SJSA1 (cell line): ENCODE measurements at regions not wholly inside any gene's neighbourhood (a gene's known extent, or its start where the extent isn't known, plus 50 kb on each side); places are given as distances from the start of the nearest gene placed in this dataset.
"Not testable (repeated sequence)": the region's sequence is repeated elsewhere in the genome, so short reads cannot be mapped to it uniquely, and the experiment has no call there.

Source experiments
- DNase-seq, 2 experiments: peaks; one replicate each; pipeline ENCODE4 v3.0.0-alpha.2; 2015 to 2020; ENCODE audit warnings: low spot score in 2 of 2, low read depth in 1 of 2
- H3K27ac ChIP-seq: fragments of 250-450 bp; sonication (Bioruptor Pico); 2 replicates; pipeline ENCODE4 v1.5.1; 2020; ENCODE audit warnings: mild to moderate bottlenecking, moderate library complexity
- H3K27me3 ChIP-seq: fragments of 250-450 bp; sonication (Bioruptor Pico); replicated peaks from 2 replicates; pipeline ENCODE4 v1.5.1; 2020; ENCODE audit warnings: mild to moderate bottlenecking, moderate library complexity
- H3K36me3 ChIP-seq: fragments of 250-450 bp; sonication (Bioruptor Pico); 2 replicates; pipeline ENCODE4 v1.5.1; 2020; ENCODE audit warnings: mild to moderate bottlenecking
- H3K4me1 ChIP-seq: fragments of 250-450 bp; sonication (Bioruptor Pico); replicated peaks from 2 replicates; pipeline ENCODE4 v1.6.1; 2021; ENCODE audit warnings: mild to moderate bottlenecking
- H3K4me3 ChIP-seq: fragments of 250-450 bp; sonication (Bioruptor Pico); 2 replicates; pipeline ENCODE4 v1.5.1; 2020; ENCODE audit warnings: mild to moderate bottlenecking
- H3K9me3 ChIP-seq: fragments of 250-450 bp; sonication (Bioruptor Pico); replicated peaks from 2 replicates; pipeline ENCODE4 v1.5.1; 2020; ENCODE audit warnings: mild to moderate bottlenecking

DNA sequence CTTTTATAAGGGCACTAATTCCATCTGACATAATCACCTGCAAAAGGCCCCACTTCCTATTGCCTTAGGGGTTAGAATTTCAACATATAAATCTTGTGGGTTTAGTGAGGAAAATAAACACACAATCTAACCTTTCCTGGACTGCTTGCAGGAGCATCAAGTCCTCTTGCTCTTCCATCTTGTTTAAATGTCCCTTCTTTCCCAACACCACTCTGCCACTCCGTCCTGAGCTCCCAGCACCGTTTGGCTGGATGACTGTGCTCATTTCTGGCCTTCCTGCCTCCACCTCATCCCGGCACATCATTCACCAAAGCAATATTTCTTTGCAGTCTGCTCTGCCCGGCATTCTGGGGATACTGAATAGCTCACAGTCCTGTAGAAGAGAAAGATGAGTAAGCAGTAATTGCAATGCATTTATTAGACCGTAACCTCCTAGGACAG is 247.8 kb downstream of the BCL2 start:
- Histone ChIP-seq H3K9me3 (no peaks in the 10 kb centered on the region), H3K36me3 (no peaks in the 10 kb centered on the region), H3K4me1 (peaks cover 9% of the 10 kb centered on the region; the same call in 1 of the 2 replicates), H3K27ac (no peak overlapping the region), H3K27me3 (no peaks in the 10 kb centered on the region), H3K4me3 (no peak overlapping the region)
- DNase-seq, result no peak

DNA sequence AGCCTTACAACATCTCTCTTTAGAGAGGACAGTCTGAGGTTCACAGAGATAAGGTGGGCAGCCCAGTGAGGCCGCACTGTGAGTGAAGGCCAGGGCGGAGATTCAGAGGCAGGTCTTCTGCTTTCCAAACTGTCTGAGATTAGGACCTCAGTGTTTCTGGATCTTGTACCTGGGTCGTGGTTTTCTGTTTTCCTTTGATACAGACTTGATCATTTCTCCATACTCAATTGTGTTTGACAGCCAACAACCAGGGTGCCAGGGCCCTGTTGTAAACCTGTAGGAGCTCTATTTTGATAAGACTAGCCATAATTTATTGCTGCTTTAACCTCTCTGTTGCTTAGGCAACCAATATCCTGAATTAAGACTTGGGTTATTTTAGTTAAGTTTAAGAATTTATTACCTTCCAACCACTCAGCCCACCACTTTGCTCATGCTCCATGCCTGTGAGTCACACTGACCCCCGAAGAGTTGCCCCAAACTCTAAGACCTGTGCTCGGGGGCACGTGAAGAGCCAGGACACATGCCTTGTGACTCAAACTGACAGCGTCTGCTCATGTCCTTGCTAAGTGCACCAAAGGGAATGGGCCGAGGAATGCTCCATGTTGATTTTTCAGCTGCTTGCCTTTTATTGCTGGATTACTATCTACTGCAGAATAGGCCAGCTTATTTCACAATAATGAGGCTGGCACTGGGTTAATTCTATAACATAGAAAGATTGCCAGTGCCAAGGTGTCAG is 248.6 kb downstream of the BCL2 start:
- Histone ChIP-seq H3K27me3 (no peaks in the 10 kb centered on the region), H3K9me3 (no peaks in the 10 kb centered on the region), H3K27ac (no peak overlapping the region), H3K36me3 (no peaks in the 10 kb centered on the region), H3K4me3 (no peak overlapping the region), H3K4me1 (peaks cover 9% of the 10 kb centered on the region; the same call in 1 of the 2 replicates)
- no peak for DNase-seq

- Histone ChIP-seq H3K27me3 (no peaks in the 10 kb centered on the region), H3K36me3 (no peaks in the 10 kb centered on the region), H3K27ac (no peak overlapping the region), H3K9me3 (no peaks in the 10 kb centered on the region), H3K4me3 (no peak overlapping the region), H3K4me1 (no peaks in the 10 kb centered on the region)
- DNase-seq, result no peak
These were observed 250.1 kb downstream of the BCL2 start for GRCh38 chr18:63069496-63069895.

GRCh38 chr18:63067939-63068338 is 251.6 kb downstream of the BCL2 start:
- no peak for DNase-seq
- Histone ChIP-seq H3K9me3 (no peaks in the 10 kb centered on the region), H3K4me3 (no peak overlapping the region), H3K27me3 (no peaks in the 10 kb centered on the region), H3K36me3 (peaks cover 2% of the 10 kb centered on the region; the same call in 1 of the 2 replicates), H3K27ac (no peak overlapping the region), H3K4me1 (peaks cover 7% of the 10 kb centered on the region; the same call in 1 of the 2 replicates)

DNA sequence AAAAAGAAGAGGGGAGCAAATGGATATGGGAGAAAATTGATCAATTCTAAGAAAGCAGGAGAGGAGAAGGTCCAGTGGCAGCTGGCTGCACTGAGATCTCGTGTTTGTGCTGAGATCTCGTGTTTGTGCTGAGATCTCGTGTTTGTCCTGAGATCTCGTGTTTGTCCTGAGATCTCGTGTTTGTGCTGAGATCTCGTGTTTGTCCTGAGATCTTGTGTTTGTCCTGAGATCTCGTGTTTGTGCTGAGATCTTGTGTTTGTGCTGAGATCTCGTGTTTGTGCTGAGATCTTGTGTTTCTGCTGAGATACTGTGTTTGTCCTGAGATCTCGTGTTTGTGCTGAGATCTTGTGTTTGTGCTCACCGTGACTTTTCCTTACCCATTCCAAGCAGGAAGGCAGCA is 254.4 kb downstream of the BCL2 start:
- Histone ChIP-seq H3K4me3 (no peak overlapping the region), H3K27me3 (no peaks in the 10 kb centered on the region), H3K9me3 (no peaks in the 10 kb centered on the region), H3K27ac (no peak overlapping the region), H3K36me3 (peaks cover 2% of the 10 kb centered on the region; the same call in 1 of the 2 replicates), H3K4me1 (peaks cover 18% of the 10 kb centered on the region)
- DNase-seq, result no peak

GRCh38 chr18:63063171-63063570 is 256.4 kb downstream of the BCL2 start:
- DNase-seq, result peak; percentile 83 to 84

GRCh38 chr18:63062246-63062645 is 257.3 kb downstream of the BCL2 start:
- no peaks in the 10 kb centered on the region for H3K9me3 ChIP-seq
- peak overlapping the region; percentile 93 for H3K27ac ChIP-seq
- peaks cover 2% of the 10 kb centered on the region; the same call in 1 of the 2 replicates for H3K36me3 ChIP-seq
- H3K27me3 ChIP-seq, result no peaks in the 10 kb centered on the region
- H3K4me3 ChIP-seq, result peak overlapping the region; percentile 42
- peak; percentile 84 to 88 for DNase-seq
- H3K4me1 ChIP-seq, result peaks cover 21% of the 10 kb centered on the region

More at GRCh38 chr18:63063171-63063570, 256.4 kb downstream of the BCL2 start:
- Histone ChIP-seq H3K9me3 (no peaks in the 10 kb centered on the region), H3K4me1 (peaks cover 18% of the 10 kb centered on the region), H3K4me3 (peak overlapping the region; percentile 42), H3K36me3 (peaks cover 2% of the 10 kb centered on the region; the same call in 1 of the 2 replicates), H3K27me3 (no peaks in the 10 kb centered on the region), H3K27ac (peak overlapping the region; percentile 93)

DNA sequence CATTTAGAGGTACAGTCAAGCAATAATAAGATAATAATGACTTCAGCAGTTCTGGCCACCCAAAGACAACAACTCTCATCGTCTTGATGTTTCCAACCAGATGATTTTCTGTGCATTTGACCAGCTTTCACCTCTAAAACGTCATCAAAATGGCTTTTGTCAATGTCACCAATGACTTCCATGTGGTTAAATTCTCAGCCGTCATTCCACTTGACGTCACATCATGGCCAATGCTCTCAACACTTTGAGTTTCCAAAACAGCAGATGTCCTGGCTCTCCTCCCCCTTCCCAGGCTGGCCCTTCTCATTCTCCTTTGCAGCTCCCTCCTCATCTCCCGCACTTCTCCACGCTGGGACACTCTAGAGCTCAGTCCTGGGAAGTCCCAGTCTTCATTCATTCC is 258.3 kb downstream of the BCL2 start:
- no peak for DNase-seq

GRCh38 chr18:63058521-63058920 is 261.0 kb downstream of the BCL2 start:
- Histone ChIP-seq H3K36me3 (no peaks in the 10 kb centered on the region), H3K4me1 (peaks cover 22% of the 10 kb centered on the region), H3K27me3 (no peaks in the 10 kb centered on the region), H3K9me3 (no peaks in the 10 kb centered on the region; the same call in 1 of the 2 replicates), H3K4me3 (no peak overlapping the region), H3K27ac (no peak overlapping the region)
- DNase-seq, result no peak

More for the DNA sequence above, 258.3 kb downstream of the BCL2 start:
- Histone ChIP-seq H3K27me3 (no peaks in the 10 kb centered on the region), H3K36me3 (peaks cover 2% of the 10 kb centered on the region; the same call in 1 of the 2 replicates), H3K9me3 (no peaks in the 10 kb centered on the region), H3K27ac (no peak overlapping the region), H3K4me3 (no peak overlapping the region), H3K4me1 (peaks cover 21% of the 10 kb centered on the region)

DNA sequence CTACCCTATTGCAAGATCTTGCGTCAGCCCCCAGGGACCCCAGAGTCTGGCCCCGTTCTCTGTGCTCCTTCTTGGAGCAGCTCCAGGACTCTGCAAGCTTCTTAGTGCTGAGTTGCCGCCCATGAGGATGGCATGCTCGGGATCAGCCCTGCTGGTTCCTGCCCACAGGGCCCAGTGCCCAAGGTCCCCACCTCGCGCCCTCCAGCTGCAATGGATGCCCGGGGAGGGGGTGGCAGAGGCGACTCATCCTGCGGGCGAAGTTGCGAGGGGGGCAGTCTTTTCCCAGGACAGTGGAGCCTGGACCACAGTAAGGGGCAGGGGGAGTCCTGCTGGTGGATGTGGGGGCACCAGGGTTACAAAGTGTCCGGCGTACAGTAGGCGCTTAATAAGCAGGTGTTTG is 261.9 kb downstream of the BCL2 start:
- Histone ChIP-seq H3K4me1 (peaks cover 20% of the 10 kb centered on the region), H3K27ac (no peak overlapping the region), H3K4me3 (no peak overlapping the region), H3K9me3 (no peaks in the 10 kb centered on the region; the same call in 1 of the 2 replicates), H3K27me3 (no peaks in the 10 kb centered on the region), H3K36me3 (no peaks in the 10 kb centered on the region)
- no peak for DNase-seq

- Histone ChIP-seq H3K9me3 (no peaks in the 10 kb centered on the region; the same call in 1 of the 2 replicates), H3K4me3 (no peak overlapping the region), H3K27me3 (no peaks in the 10 kb centered on the region), H3K27ac (peak overlapping the region; percentile 23; the same call in 1 of the 2 replicates), H3K36me3 (no peaks in the 10 kb centered on the region), H3K4me1 (peaks cover 11% of the 10 kb centered on the region; the same call in 1 of the 2 replicates)
- DNase-seq, result peak in 1 of 2 experiments; percentile 29
These were observed 264.5 kb downstream of the BCL2 start for GRCh38 chr18:63054901-63055584.

GRCh38 chr18:63051928-63052327 is 267.6 kb downstream of the BCL2 start:
- Histone ChIP-seq H3K27ac (no peak overlapping the region), H3K27me3 (no peaks in the 10 kb centered on the region), H3K36me3 (no peaks in the 10 kb centered on the region), H3K4me3 (no peak overlapping the region), H3K4me1 (peaks cover 8% of the 10 kb centered on the region; the same call in 1 of the 2 replicates), H3K9me3 (no peaks in the 10 kb centered on the region; the same call in 1 of the 2 replicates)
- DNase-seq, result no peak

DNA sequence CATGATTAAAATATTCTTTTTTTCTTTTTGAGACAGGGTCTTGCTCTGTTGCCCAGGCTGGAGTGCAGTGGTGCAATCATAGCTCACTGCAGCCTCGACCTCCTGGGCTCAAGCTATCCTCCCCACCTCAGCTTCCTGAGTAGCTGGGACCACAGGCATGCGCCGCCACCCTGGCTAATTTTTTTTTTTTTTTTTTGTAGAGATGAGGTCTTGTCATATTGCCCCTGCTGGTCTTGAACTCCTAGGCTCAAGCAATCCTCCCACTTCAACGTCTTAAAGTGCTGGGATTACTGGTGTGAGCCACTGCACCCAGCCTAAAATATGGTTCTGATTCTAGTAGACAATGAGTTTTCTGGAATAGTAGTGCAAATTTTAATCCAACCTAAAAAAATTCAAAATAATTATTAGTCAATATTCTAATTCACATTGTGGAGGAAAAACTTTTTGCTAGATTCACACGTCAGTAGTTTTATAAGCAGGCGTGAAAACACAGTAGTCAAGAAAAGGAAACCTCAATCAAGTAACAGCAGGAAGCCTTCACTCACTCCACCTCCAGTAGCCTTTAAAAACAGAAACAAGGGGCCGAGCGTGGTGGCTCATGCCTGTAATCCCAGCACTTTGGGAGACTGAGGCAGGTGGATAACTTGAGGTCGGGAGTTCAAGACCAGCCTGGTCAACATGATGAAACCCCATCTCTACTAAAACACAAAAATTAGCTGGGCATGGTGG is 268.7 kb downstream of the BCL2 start:
- not testable (repeated sequence) for DNase-seq, H3K4me1 ChIP-seq, H3K27me3 ChIP-seq

More for the DNA sequence above, 268.7 kb downstream of the BCL2 start:
- not testable (repeated sequence) for H3K4me3 ChIP-seq, H3K27ac ChIP-seq, H3K9me3 ChIP-seq, H3K36me3 ChIP-seq
